ENCODE measurements at regions not wholly inside any gene's neighbourhood (a gene's known extent, or its start where the extent isn't known, plus 50 kb on each side); places are given as distances from the start of the nearest gene placed in this dataset.

DNA sequence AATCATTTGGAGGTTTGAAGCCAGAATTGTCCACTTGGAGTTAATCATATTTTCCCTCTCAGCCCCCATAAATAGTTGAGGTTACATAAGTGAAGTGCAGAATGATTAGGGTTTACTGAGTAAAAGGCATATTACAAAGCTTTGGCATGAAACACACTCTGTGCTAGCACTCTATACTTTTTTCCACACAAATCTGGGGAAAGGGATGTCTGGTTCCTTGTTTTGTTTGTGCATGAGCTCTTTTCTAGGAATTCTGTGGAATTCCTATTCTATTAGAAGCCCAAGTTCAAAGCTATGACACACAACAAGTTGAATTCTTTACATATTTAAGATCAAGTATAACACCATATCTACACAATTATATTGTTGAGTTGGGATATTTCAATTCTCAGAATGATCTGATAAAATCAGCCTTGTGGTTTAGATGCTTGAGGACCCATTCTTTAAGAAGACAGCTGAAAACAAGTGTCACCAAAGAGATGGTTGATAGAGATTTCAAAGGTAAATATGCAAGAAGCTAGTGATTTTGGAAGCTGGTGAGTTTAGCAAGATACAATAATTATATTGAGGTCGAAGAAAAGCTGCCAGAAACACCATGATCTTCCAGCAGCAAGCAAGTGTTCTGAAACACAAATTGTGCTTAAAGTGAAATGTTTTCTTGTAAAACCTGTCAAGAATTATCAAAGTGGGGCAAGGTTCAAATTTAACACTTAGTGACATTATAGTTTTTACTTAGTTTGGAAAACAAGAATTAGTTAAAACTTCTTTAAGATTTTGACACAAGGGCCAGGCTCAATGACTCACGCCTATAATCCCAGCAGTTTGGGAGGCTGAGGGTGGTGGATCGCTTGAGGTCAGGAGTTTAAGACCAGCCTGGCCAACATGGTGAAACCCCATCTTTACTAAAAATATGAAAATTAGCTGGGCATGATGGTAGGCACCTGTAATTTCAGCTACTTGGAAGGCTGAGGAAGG, 122.6 kb downstream of the INHBA start:
- DNase-seq (ENCODE audit: insufficient read length, low spot score) (no peak), FAIRE-seq (no peak)
- TF ChIP-seq CTCF (IDR thresholded peaks at IDR 0.05; ENCODE audit: insufficient read depth, missing control alignments) = no peak

DNA sequence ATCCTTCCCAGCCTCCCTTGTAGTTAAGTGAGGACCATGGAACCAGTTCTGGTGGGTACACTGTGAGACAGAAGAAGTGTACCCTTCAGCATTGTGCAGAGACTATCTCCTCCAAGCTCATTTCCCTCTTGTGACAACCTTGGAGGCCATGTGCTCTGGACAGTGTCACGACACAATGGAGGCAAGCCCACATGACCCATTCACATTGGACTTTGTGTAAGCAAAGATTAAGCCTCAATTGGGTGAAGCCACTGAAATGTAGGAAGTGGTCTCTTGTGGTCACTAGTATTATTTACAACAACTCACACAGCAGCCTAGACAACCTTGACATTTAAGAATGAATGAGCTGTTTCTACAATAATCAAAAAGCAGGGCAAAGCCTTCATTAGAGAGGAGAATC, 124.2 kb downstream of the INHBA start:
- no peak for DNase-seq (ENCODE audit: insufficient read length, low spot score)
- FAIRE-seq = no peak
- TF ChIP-seq CTCF (IDR thresholded peaks at IDR 0.05; ENCODE audit: insufficient read depth, missing control alignments) = no peak

DNA sequence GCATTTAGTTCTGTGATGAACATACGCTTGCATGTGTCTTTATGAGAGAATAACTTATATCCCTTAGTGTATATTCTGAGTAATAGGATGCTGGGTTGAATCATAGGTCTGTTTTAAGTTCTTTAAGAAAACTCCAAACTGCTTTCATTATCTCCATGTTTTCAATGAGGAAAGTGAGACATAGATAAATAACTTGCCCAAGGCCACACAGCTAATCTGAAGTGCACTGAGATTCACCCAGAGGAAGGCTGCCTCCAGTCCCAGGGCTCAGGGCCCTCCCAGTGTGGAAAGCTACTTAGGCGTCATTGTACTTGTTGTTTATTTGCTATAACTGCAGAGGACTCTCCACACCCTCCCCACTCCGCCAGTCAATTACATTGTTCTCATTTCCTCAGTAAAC, 126.7 kb downstream of the INHBA start:
- FAIRE-seq (no peak), DNase-seq (ENCODE audit: insufficient read length, low spot score) (no peak)
- no peak for TF ChIP-seq CTCF (IDR thresholded peaks at IDR 0.05; ENCODE audit: insufficient read depth, missing control alignments)

DNA sequence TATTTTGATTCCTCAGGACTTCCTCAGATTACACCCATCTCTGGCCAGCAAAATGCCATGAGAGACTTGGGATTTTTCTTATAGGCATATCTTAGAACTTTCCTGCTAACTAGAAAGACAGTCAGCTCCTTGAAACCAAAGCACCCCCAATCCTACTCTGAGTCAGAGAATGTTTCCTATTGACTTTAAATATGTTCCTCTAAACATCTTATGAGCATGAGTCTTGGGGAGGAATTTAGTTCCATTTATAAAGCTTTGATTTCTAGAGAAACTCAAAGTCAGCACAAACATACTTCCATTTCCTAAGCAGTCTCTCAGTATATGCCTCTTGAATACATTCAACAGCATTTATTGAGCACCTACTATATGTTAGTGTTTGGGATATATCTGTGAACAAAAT, 128.5 kb downstream of the INHBA start:
- no peak for TF ChIP-seq CTCF (IDR thresholded peaks at IDR 0.05; ENCODE audit: insufficient read depth, missing control alignments)
- DNase-seq (ENCODE audit: insufficient read length, low spot score) (no peak), FAIRE-seq (no peak)

DNA sequence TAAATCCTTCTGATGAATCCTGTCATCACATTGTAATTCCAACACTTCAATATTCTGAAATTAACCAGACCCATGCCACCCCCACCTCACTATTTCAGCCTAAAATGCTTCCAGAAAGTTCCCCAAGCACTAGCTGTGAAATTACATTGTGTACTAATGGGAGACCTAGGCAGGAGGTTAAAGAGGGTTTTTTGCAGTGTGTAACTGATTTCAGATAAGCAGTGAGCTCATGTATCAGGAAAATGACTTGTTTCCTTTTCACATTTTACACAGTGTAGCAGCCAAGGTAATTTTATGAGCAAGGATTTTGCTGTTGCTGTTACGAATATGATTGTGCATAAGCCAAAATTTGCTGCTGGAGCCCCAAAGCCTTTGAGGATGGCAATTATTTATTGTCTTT, 129.0 kb downstream of the INHBA start:
- no peak for DNase-seq (ENCODE audit: insufficient read length, low spot score)
- TF ChIP-seq CTCF (IDR thresholded peaks at IDR 0.05; ENCODE audit: insufficient read depth, missing control alignments) = no peak
- no peak for FAIRE-seq

DNA sequence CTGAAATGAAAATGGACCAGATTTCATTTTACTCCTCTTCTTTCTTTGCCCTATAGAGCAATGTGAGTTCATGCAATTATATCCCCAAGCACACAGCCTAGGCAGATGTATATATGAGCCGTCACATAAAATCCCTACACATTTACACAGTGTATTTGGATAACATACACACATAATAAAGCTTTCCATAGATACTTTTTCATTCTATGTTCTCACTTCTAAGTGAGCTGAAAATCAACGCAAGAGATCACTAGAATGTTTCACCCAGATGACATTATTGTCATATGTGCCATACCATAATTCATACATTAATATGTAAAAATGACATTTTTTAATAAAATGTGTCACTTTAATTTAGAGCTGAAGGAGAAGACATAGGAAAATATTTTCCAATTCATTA, 129.4 kb downstream of the INHBA start:
- FAIRE-seq (no peak), DNase-seq (ENCODE audit: insufficient read length, low spot score) (no peak)
- TF ChIP-seq CTCF (IDR thresholded peaks at IDR 0.05; ENCODE audit: insufficient read depth, missing control alignments) = no peak

DNA sequence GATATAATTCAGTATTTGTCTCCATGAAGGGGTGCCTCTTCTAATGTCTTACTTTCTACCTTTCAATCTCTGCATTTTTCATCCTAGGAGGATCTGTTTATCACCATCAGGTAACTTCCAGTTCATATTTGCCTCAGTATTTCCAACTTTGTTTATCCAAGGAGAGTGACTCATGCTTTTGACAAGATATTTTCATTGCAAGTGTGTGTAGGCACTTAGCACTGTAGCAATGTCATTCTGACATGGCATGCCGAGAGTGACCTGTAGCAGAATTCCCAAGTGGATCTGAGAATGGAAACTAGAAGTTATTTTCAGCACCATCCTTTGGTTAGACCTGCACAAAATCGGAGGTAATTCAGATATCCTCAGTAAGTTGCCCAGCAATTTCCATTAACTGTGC, 129.9 kb downstream of the INHBA start:
- no peak for TF ChIP-seq CTCF (IDR thresholded peaks at IDR 0.05; ENCODE audit: insufficient read depth, missing control alignments)
- no peak for FAIRE-seq
- no peak for DNase-seq (ENCODE audit: insufficient read length, low spot score)

All from D721Med (cell line).